H1 (cell line): ENCODE measurements at regions not wholly inside any gene's neighbourhood (a gene's known extent, or its start where the extent isn't known, plus 50 kb on each side); places are given as distances from the start of the nearest gene placed in this dataset.

Experiments
- CTCF ChIA-PET: fragments of 300-600 bp; sonication (Branson Sonifier 250); formaldehyde crosslinking; loops from one replicate; lab custom pipeline; 2021; ENCODE audit not compliant: partially characterized antibody; lab: Charles Lee
- POLR2A ChIA-PET: fragments of 300-600 bp; sonication (Branson Sonifier 250); formaldehyde crosslinking; loops from one replicate; lab custom pipeline; 2021; ENCODE audit warnings: inconsistent platforms; ENCODE audit not compliant: partially characterized antibody; lab: Charles Lee
- DNase-seq, 2 experiments: peaks; one replicate each; pipeline versions ENCODE4 v3.0.0 to v3.0.0-alpha.2; 2010 to 2022; ENCODE audit warnings: low spot score in 2 of 2, low read depth in 1 of 2, mixed read lengths in 1 of 2
- FAIRE-seq: peaks from 2 replicates; lab custom pipeline; 2011; peaks lifted over from hg19 to GRCh38; lab: Jason Lieb, UNC
- H2AFZ ChIP-seq: 2 replicates; pipeline ENCODE4 v1.8.1; 2012; ENCODE audit warnings: low read length, inconsistent platforms
- H2AK5ac ChIP-seq: 2 replicates; pipeline ENCODE4 v1.6.1; 2013; ENCODE audit warnings: low read depth, low read length
- H2BK120ac ChIP-seq: replicated peaks from 2 replicates; pipeline ENCODE3; 2013; ENCODE audit warnings: low read depth, low read length, inconsistent platforms
- H2BK12ac ChIP-seq: 2 replicates; pipeline ENCODE4 v1.6.1; 2013; ENCODE audit warnings: low read depth, low read length
- H2BK15ac ChIP-seq: 2 replicates; pipeline ENCODE4 v1.6.1; 2013; ENCODE audit warnings: low read length
- H2BK20ac ChIP-seq: 2 replicates; pipeline ENCODE4 v1.6.1; 2013; ENCODE audit warnings: low read length
- H2BK5ac ChIP-seq: 2 replicates; pipeline ENCODE4 v1.6.1; 2013; ENCODE audit warnings: low read depth, low read length
- H3K14ac ChIP-seq: 2 replicates; pipeline ENCODE4 v1.6.1; 2013; ENCODE audit warnings: inconsistent platforms; ENCODE audit not compliant: insufficient read length
- H3K18ac ChIP-seq: 2 replicates; pipeline ENCODE4 v1.6.1; 2013; ENCODE audit warnings: low read length; ENCODE audit errors: extremely low read depth
- H3K23ac ChIP-seq: 2 replicates; pipeline ENCODE4 v1.6.1; 2013; ENCODE audit warnings: inconsistent platforms; ENCODE audit not compliant: insufficient read length
- H3K23me2 ChIP-seq: 2 replicates; pipeline ENCODE4 v1.6.1; 2013; ENCODE audit warnings: low read depth, low read length
- H3K27ac ChIP-seq: 2 replicates; pipeline ENCODE4 v1.6.1; 2011; ENCODE audit warnings: low read depth, low read length, inconsistent platforms
- H3K27me3 ChIP-seq, 4 experiments: replicated peaks in 1 of 4; 1 replicate in 1 of 4; 2 replicates in 3 of 4; pipeline versions ENCODE4 v1.6.1 to v1.8.1; 2011 to 2013; ENCODE audit warnings: low read length in 3 of 4, mild to moderate bottlenecking in 3 of 4, inconsistent platforms in 2 of 4, mixed read lengths in 2 of 4, moderate library complexity in 1 of 4; ENCODE audit not compliant: control insufficient read depth in 3 of 4, insufficient read depth in 3 of 4; ENCODE audit errors: extremely low read depth in 1 of 4
- H3K36me3 ChIP-seq, 4 experiments: 2 replicates each; pipeline versions ENCODE4 v1.6.1 to v1.8.1; 2011 to 2013; ENCODE audit warnings: mild to moderate bottlenecking in 4 of 4, low read length in 3 of 4, moderate library complexity in 2 of 4, control low read depth in 1 of 4, inconsistent platforms in 1 of 4; ENCODE audit not compliant: insufficient read depth in 4 of 4, control insufficient read depth in 2 of 4
- H3K4ac ChIP-seq: replicated peaks from 2 replicates; pipeline ENCODE3; 2013; ENCODE audit warnings: low read length, low read depth, mixed read lengths, inconsistent platforms; ENCODE audit not compliant: insufficient read length
- H3K4me1 ChIP-seq, 4 experiments: replicated peaks in 1 of 4; 1 replicate in 1 of 4; 2 replicates in 3 of 4; pipeline versions ENCODE4 v1.6.1 to v1.8.1; 2011 to 2013; ENCODE audit warnings: low read length in 3 of 4, inconsistent platforms in 2 of 4, mixed read lengths in 1 of 4; ENCODE audit not compliant: insufficient read depth in 4 of 4, control insufficient read depth in 3 of 4
- H3K4me2 ChIP-seq, 2 experiments: 2 replicates each; pipeline versions ENCODE4 v1.6.1 to v1.8.1; 2011 to 2013; ENCODE audit warnings: low read depth in 2 of 2, low read length in 2 of 2, control low read depth in 1 of 2, inconsistent platforms in 1 of 2, mild to moderate bottlenecking in 1 of 2; ENCODE audit not compliant: insufficient read depth in 1 of 2
- H3K4me3 ChIP-seq, 4 experiments: fragments of 200-600, 300-600 bp in 1 of 4; sonication (generic), shearing (Covaris generic), sonication (Bioruptor Twin) in 1 of 4; 2 replicates each; pipeline versions ENCODE4 v1.5.1 to v1.8.1; 2011 to 2016; ENCODE audit warnings: low read length in 4 of 4, low read depth in 3 of 4, control low read depth in 2 of 4, inconsistent platforms in 2 of 4, mild to moderate bottlenecking in 2 of 4, mixed read lengths in 1 of 4, moderate library complexity in 1 of 4; ENCODE audit not compliant: insufficient read depth in 2 of 4; ENCODE audit errors: extremely low read depth in 1 of 4
- H3K56ac ChIP-seq: replicated peaks from 2 replicates; pipeline ENCODE3; 2013; ENCODE audit warnings: low read depth, mild to moderate bottlenecking, mixed read lengths, low read length, inconsistent platforms; ENCODE audit not compliant: insufficient read length
- H3K79me1 ChIP-seq: 2 replicates; pipeline ENCODE4 v1.6.1; 2013; ENCODE audit warnings: low read depth, low read length, control low read depth
- H3K79me2 ChIP-seq, 2 experiments: 2 replicates each; pipeline versions ENCODE4 v1.6.1 to v1.8.1; 2012 to 2013; ENCODE audit warnings: low read length in 2 of 2, mild to moderate bottlenecking in 2 of 2, inconsistent platforms in 1 of 2; ENCODE audit not compliant: insufficient read depth in 2 of 2, control insufficient read depth in 1 of 2
- H3K9ac ChIP-seq, 4 experiments: replicated peaks in 1 of 4; 1 replicate in 1 of 4; 2 replicates in 3 of 4; pipeline versions ENCODE4 v1.6.1 to v1.8.1; 2011 to 2013; ENCODE audit warnings: low read depth in 3 of 4, low read length in 3 of 4, control low read depth in 2 of 4, mild to moderate bottlenecking in 2 of 4, moderate library complexity in 2 of 4, inconsistent platforms in 1 of 4; ENCODE audit errors: extremely low read depth in 1 of 4
- H3K9me3 ChIP-seq, 2 experiments: 2 replicates each; pipeline versions ENCODE4 v1.6.1 to v1.8.1; 2012 to 2013; ENCODE audit warnings: mild to moderate bottlenecking in 2 of 2, moderate library complexity in 2 of 2, control low read depth in 1 of 2, inconsistent platforms in 1 of 2, low read depth in 1 of 2, low read length in 1 of 2, mixed read lengths in 1 of 2; ENCODE audit not compliant: insufficient read depth in 2 of 2
- H4K20me1 ChIP-seq, 2 experiments: replicated peaks in 1 of 2; 2 replicates each; pipeline versions ENCODE3 to v1.8.1; 2011 to 2013; ENCODE audit warnings: inconsistent platforms in 2 of 2, low read length in 2 of 2, mild to moderate bottlenecking in 1 of 2; ENCODE audit not compliant: insufficient read depth in 2 of 2, control insufficient read depth in 1 of 2
- H4K5ac ChIP-seq: 2 replicates; pipeline ENCODE4 v1.6.1; 2013; ENCODE audit warnings: low read length, low read depth, mixed read lengths, inconsistent platforms; ENCODE audit not compliant: insufficient read length
- H4K8ac ChIP-seq: 2 replicates; pipeline ENCODE4 v1.8.0; 2013; ENCODE audit warnings: mild to moderate bottlenecking, moderate library complexity, low read length, inconsistent platforms; ENCODE audit not compliant: insufficient read depth; ENCODE audit errors: extremely low read depth
- H4K91ac ChIP-seq: replicated peaks from 2 replicates; pipeline ENCODE3; 2013; ENCODE audit warnings: low read length, mixed read lengths, inconsistent platforms; ENCODE audit not compliant: insufficient read length
- ASH2L ChIP-seq: fragments of 200-600, 300-600 bp; sonication (generic); IDR thresholded peaks from one replicate; pipeline ENCODE4 v1.7.1; 2017; ENCODE audit warnings: low read length
- CHD2 ChIP-seq: IDR thresholded peaks from 2 replicates; pipeline ENCODE4 v1.6.1; 2012; ENCODE audit warnings: low read length, improper control_type of control experiment
- E2F6 ChIP-seq: IDR thresholded peaks from 2 replicates; pipeline ENCODE4 v1.6.1; 2012; ENCODE audit warnings: inconsistent platforms
- EZH2 ChIP-seq: fragments of 200-600 bp; sonication (generic); IDR thresholded peaks from 2 replicates; pipeline ENCODE4 v1.7.1; 2012; ENCODE audit warnings: low read depth, mild to moderate bottlenecking, moderate library complexity, low read length, inconsistent platforms; ENCODE audit not compliant: severe bottlenecking
- GTF2F1 ChIP-seq: IDR thresholded peaks from 2 replicates; pipeline ENCODE4 v1.6.1; 2012; ENCODE audit warnings: low read depth, low read length, improper control_type of control experiment, borderline replicate concordance
- NRF1 ChIP-seq: IDR thresholded peaks from 2 replicates; pipeline ENCODE4 v1.6.1; 2011; ENCODE audit warnings: mild to moderate bottlenecking, low read depth, low read length, improper control_type of control experiment
- SIRT6 ChIP-seq: IDR thresholded peaks from one replicate; pipeline ENCODE4 v1.7.1; 2012; ENCODE audit warnings: low read length, inconsistent platforms
- SP1 ChIP-seq: IDR thresholded peaks from 2 replicates; pipeline ENCODE4 v1.6.1; 2011; ENCODE audit warnings: low read depth, low read length
- USF2 ChIP-seq: IDR thresholded peaks from 2 replicates; pipeline ENCODE4 v1.6.1; 2011; ENCODE audit warnings: low read length, improper control_type of control experiment
- WGBS, 2 experiments: shearing (Covaris generic) in 1 of 2; methylation state at CpG; one replicate each; pipeline versions ENCODE4 v1.1.6 to v1.1.7; 2013 to 2015; ENCODE audit warnings: low lambda C conversion rate in 2 of 2, mixed read lengths in 2 of 2, inconsistent platforms in 1 of 2, low coverage in 1 of 2, missing lambda C conversion rate in 1 of 2; ENCODE audit not compliant: insufficient replicate concordance in 2 of 2, insufficient coverage in 1 of 2, insufficient read length in 1 of 2; ENCODE audit errors: extremely low coverage in 1 of 2, missing lambda C conversion rate in 1 of 2; 5-methylcytosine and 5-hydroxymethylcytosine counted together

GRCh38 chr17:27386206-27387075, 69.8 kb upstream of the KSR1 start:
- no peak overlapping the region for H3K4me3 ChIP-seq
- H3K14ac ChIP-seq, result no peak overlapping the region
- no peak overlapping the region; the same call in 1 of the 2 replicates for H4K8ac ChIP-seq
- WGBS, 2 experiments, result 81% methylated on average over 12 of the region's 12 CpGs; no CpG with 5 or more reads in 1 of the 2 experiments
- no peak overlapping the region for H4K5ac ChIP-seq
- H2BK12ac ChIP-seq, result no peak overlapping the region
- H3K9ac ChIP-seq, result no peak overlapping the region
- H4K91ac ChIP-seq, result no peak overlapping the region
- H3K56ac ChIP-seq, result no peak overlapping the region
- no peaks in the 10 kb centered on the region for H4K20me1 ChIP-seq
- no peak overlapping the region for H3K4ac ChIP-seq
- no peak overlapping the region for H2BK20ac ChIP-seq
- no peaks in the 10 kb centered on the region for H3K36me3 ChIP-seq
- H3K9me3 ChIP-seq, result no peaks in the 10 kb centered on the region
- FAIRE-seq, result no peak
- no peak overlapping the region for H2BK120ac ChIP-seq
- ChIA-PET POLR2A (interaction anchor here (1.5 kb wide), 1 partner anchor 41 kb away, joined by 3 read pairs; no protein-coding TSS in a partner anchor), CTCF (interaction anchor here (0.6 to 14.0 kb wide), 8 partner anchors 9 to 215 kb away, joined by 3 to 134 read pairs (median 5); no protein-coding TSS in a partner anchor)
- no peaks in the 10 kb centered on the region for H3K79me1 ChIP-seq
- H3K18ac ChIP-seq, result no peak overlapping the region
- no peaks in the 10 kb centered on the region for H3K27me3 ChIP-seq
- DNase-seq, result no peak
- H2BK5ac ChIP-seq, result no peak overlapping the region
- H3K23ac ChIP-seq, result no peak overlapping the region
- no peaks in the 10 kb centered on the region for H3K23me2 ChIP-seq
- no peak overlapping the region for H2AK5ac ChIP-seq
- no peak overlapping the region for H2AFZ ChIP-seq
- H3K79me2 ChIP-seq, result no peaks in the 10 kb centered on the region
- H3K4me2 ChIP-seq, result no peak overlapping the region
- H3K27ac ChIP-seq, result no peak overlapping the region
- H3K4me1 ChIP-seq, result no peaks in the 10 kb centered on the region
- H2BK15ac ChIP-seq, result no peak overlapping the region
- TF ChIP-seq SIRT6, result no peak
- no peak for TF ChIP-seq ASH2L
- TF ChIP-seq SP1, result no peak
- no peak for TF ChIP-seq NRF1
- TF ChIP-seq EZH2, result no peak
- no peak for TF ChIP-seq USF2
- TF ChIP-seq GTF2F1, result no peak
- no peak for TF ChIP-seq CHD2
- no peak for TF ChIP-seq E2F6
